ENCODE measurements at regions not wholly inside any gene's neighbourhood (a gene's known extent, or its start where the extent isn't known, plus 50 kb on each side); places are given as distances from the start of the nearest gene placed in this dataset.

GRCh38 chr5:116654925-116655324, 80.3 kb upstream of the SEMA6A start:
- Histone ChIP-seq H3K4me2 (ENCODE audit: low read length) (no peak overlapping the region), H2AFZ (ENCODE audit: low read depth, low read length) (no peak overlapping the region), H3F3A (ENCODE audit: insufficient read depth, low read length, poor library complexity, severe bottlenecking) (peaks cover 3% of the 10 kb centered on the region), H3K9me3 (ENCODE audit: low read length) (no peaks in the 10 kb centered on the region), H3K27ac (ENCODE audit: low read length) (no peak overlapping the region), H3K9ac (ENCODE audit: low read length) (no peak overlapping the region), H4K20me1 (ENCODE audit: insufficient read depth) (no peaks in the 10 kb centered on the region), H3K79me2 (replicated peaks; ENCODE audit: insufficient read depth, low read length) (no peaks in the 10 kb centered on the region), H3K27me3 (ENCODE audit: insufficient read depth, low read depth, low read length) (no peaks in the 10 kb centered on the region), H3K4me3 (ENCODE audit: low read length) (no peak overlapping the region), H3K9me2 (ENCODE audit: insufficient read depth, low read length) (no peaks in the 10 kb centered on the region), H3K36me3 (ENCODE audit: insufficient read depth, low read length) (no peaks in the 10 kb centered on the region)
- no peak for TF ChIP-seq CTCF (IDR thresholded peaks at IDR 0.05; ENCODE audit: poor library complexity, severe bottlenecking)
- TF ChIP-seq SMC3 (conservative IDR thresholded peaks at IDR 0.05; ENCODE audit: poor library complexity) = no peak
- no peak for TF ChIP-seq REST (IDR thresholded peaks at IDR 0.05; ENCODE audit: borderline replicate concordance)
- no peak for TF ChIP-seq EP300 (conservative IDR thresholded peaks at IDR 0.05; ENCODE audit: poor library complexity, severe bottlenecking)
- no peak for TF ChIP-seq TAF1 (IDR thresholded peaks at IDR 0.05; ENCODE audit: low read depth)
- TF ChIP-seq EZH2 (IDR thresholded peaks at IDR 0.05; ENCODE audit: borderline replicate concordance, insufficient read depth, low read length, poor library complexity, severe bottlenecking) = no peak
- no peak for TF ChIP-seq RAD21 (conservative IDR thresholded peaks at IDR 0.05)
- TF ChIP-seq MXI1 (conservative IDR thresholded peaks at IDR 0.05; ENCODE audit: poor library complexity, severe bottlenecking) = no peak
- TF ChIP-seq POLR2AphosphoS5 (IDR thresholded peaks at IDR 0.05) = no peak

- H3K27me3 ChIP-seq (ENCODE audit: insufficient read depth, low read depth, low read length) = no peaks in the 10 kb centered on the region
- no peaks in the 10 kb centered on the region for H3K9me3 ChIP-seq (ENCODE audit: low read length)
- no peak overlapping the region for H3K9ac ChIP-seq (ENCODE audit: low read length)
- no peaks in the 10 kb centered on the region for H4K20me1 ChIP-seq (ENCODE audit: insufficient read depth)
- H3K9me2 ChIP-seq (ENCODE audit: insufficient read depth, low read length) = no peaks in the 10 kb centered on the region
- H3K4me2 ChIP-seq (ENCODE audit: low read length) = no peak overlapping the region
- no peak overlapping the region for H3K27ac ChIP-seq (ENCODE audit: low read length)
- no peak overlapping the region for H2AFZ ChIP-seq (ENCODE audit: low read depth, low read length)
- no peak overlapping the region for H3K4me3 ChIP-seq (ENCODE audit: low read length)
- H3K79me2 ChIP-seq (replicated peaks; ENCODE audit: insufficient read depth, low read length) = no peaks in the 10 kb centered on the region
- H3F3A ChIP-seq (ENCODE audit: insufficient read depth, low read length, poor library complexity, severe bottlenecking) = peaks cover 3% of the 10 kb centered on the region
- TF ChIP-seq TAF1 (IDR thresholded peaks at IDR 0.05; ENCODE audit: low read depth) = no peak
- no peak for TF ChIP-seq POLR2AphosphoS5 (IDR thresholded peaks at IDR 0.05)
- TF ChIP-seq SMC3 (conservative IDR thresholded peaks at IDR 0.05; ENCODE audit: poor library complexity) = no peak
- TF ChIP-seq MXI1 (conservative IDR thresholded peaks at IDR 0.05; ENCODE audit: poor library complexity, severe bottlenecking) = no peak
- TF ChIP-seq RAD21 (conservative IDR thresholded peaks at IDR 0.05) = no peak
- TF ChIP-seq CTCF (IDR thresholded peaks at IDR 0.05; ENCODE audit: poor library complexity, severe bottlenecking) = no peak
- no peak for TF ChIP-seq EZH2 (IDR thresholded peaks at IDR 0.05; ENCODE audit: borderline replicate concordance, insufficient read depth, low read length, poor library complexity, severe bottlenecking)
- TF ChIP-seq EP300 (conservative IDR thresholded peaks at IDR 0.05; ENCODE audit: poor library complexity, severe bottlenecking) = no peak
- TF ChIP-seq REST (IDR thresholded peaks at IDR 0.05; ENCODE audit: borderline replicate concordance) = no peak
- no peaks in the 10 kb centered on the region for H3K36me3 ChIP-seq (ENCODE audit: insufficient read depth, low read length)
Observed at GRCh38 chr5:116652903-116653302, 78.3 kb upstream of the SEMA6A start.
